ENCODE measurements at regions not wholly inside any gene's neighbourhood (a gene's known extent, or its start where the extent isn't known, plus 50 kb on each side); places are given as distances from the start of the nearest gene placed in this dataset.

- TF ChIP-seq, protein P1, sequence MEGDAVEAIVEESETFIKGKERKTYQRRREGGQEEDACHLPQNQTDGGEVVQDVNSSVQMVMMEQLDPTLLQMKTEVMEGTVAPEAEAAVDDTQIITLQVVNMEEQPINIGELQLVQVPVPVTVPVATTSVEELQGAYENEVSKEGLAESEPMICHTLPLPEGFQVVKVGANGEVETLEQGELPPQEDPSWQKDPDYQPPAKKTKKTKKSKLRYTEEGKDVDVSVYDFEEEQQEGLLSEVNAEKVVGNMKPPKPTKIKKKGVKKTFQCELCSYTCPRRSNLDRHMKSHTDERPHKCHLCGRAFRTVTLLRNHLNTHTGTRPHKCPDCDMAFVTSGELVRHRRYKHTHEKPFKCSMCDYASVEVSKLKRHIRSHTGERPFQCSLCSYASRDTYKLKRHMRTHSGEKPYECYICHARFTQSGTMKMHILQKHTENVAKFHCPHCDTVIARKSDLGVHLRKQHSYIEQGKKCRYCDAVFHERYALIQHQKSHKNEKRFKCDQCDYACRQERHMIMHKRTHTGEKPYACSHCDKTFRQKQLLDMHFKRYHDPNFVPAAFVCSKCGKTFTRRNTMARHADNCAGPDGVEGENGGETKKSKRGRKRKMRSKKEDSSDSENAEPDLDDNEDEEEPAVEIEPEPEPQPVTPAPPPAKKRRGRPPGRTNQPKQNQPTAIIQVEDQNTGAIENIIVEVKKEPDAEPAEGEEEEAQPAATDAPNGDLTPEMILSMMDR (IDR thresholded peaks at IDR 0.05): no peak
- TF ChIP-seq POLR2A (IDR thresholded peaks at IDR 0.05) (no peak), EP300 (IDR thresholded peaks at IDR 0.05) (no peak)
These were observed 56.8 kb upstream of the PRDX4 start for GRCh38 chrX:23610495-23610894.
